Sciatic nerve (tissue), 2 donors: ENCODE measurements at regions not wholly inside any gene's neighbourhood (a gene's known extent, or its start where the extent isn't known, plus 50 kb on each side); places are given as distances from the start of the nearest gene placed in this dataset.

ENCODE experiments used
- ATAC-seq: fragments of 200-7000 bp; cut with Tn5 transposase; one replicate; pipeline ENCODE4 v1.9.1; 2020; ENCODE audit warnings: mild to moderate bottlenecking, moderate library complexity
- DNase-seq: peaks from one replicate; pipeline ENCODE4 v3.0.0-alpha.2; 2020; ENCODE audit warnings: low spot score
- intact Hi-C: fragments of 100-400 bp; cut with DNase I; formaldehyde crosslinking; loops from one replicate; pipeline ENCODE4 v1.14.2; 2022
- donor health status: DM: no; HTN: no; CAD: no.
- donor health status: DM: no; HTN: no; CAD: no.

DNA sequence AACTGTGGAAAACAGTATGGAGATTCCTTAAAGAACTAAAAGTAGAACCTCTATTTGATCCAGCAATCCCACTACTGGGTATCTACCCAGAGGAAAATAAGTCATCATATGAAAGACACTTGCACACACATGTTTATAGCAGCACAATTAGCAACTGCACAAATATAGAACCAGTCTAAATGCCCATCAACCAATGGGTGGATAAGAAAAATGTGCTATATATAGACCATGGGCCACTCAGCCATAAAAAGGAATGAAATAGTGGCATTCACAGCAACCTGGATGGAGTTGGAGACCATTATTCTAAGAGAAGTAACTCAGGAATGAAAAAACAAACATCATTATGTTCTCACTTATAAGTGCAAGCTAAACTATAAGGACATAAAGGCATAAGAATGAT is 105.0 kb upstream of the PGBD5 start:
- intact Hi-C loops, result no loop called here
- DNase-seq, result no peak
- no peak for ATAC-seq

DNA sequence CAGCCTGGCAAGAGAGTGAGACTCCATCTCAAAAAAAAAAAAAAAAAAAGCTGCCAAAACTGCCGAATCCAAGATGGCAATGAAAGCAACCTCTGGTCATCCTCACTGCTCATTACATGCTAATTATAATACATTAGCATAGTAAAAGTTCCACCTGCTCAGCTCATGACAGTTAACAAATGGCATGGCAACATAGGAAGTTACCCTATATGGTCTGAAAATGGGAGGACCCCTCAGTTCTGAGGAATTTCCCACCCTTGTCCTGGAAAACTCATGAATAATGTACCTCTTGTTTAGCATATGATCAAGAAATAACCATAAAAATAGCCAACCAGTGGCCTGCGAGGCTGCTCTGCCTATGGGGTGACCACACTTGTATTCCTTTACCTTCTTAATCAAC is 93.1 kb upstream of the PGBD5 start:
- DNase-seq (no peak), ATAC-seq (no peak)
- intact Hi-C loops, result no loop called here

DNA sequence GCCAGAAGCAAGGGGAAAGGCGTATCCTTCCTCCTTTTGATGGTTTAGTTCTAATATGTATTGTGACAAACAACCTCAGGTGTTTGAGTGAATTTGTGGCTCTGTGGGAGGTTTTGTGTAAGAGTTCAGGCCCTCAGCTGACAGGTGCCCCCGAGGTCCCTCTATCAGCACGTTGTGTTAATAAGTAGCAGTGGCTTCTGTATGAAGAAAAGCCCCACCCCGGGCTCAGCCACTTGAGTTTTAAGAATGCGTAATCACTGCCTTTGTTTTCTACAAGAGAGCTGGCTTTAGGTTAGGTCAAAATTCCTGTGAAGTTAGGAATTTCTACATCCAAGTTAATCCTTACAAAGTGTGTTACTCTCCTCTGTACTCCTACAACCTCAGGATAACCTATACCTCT is 92.4 kb upstream of the PGBD5 start:
- intact Hi-C loops, result no loop called here
- DNase-seq (no peak), ATAC-seq (no peak)

DNA sequence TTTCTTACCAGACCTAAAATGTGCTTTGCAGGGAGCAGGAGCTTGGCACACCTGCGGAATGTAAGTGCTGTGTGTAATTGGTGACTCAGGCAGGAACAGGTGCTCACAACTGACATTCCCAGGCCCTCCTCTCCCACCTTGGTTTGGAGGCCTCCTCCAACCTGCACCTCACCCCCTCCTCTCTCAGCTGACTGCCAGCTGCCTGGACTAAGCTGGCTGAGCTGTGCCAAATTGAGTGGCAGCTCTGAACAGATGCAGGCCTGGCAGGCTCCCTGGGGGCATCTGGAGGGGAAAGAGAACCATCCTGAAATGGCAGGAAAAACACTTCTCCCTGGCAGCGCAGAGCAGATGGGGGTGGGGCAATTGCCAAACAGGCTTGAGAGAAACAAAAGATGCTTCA is 91.7 kb upstream of the PGBD5 start:
- intact Hi-C loops, result no loop called here
- DNase-seq (no peak), ATAC-seq (no peak)

DNA sequence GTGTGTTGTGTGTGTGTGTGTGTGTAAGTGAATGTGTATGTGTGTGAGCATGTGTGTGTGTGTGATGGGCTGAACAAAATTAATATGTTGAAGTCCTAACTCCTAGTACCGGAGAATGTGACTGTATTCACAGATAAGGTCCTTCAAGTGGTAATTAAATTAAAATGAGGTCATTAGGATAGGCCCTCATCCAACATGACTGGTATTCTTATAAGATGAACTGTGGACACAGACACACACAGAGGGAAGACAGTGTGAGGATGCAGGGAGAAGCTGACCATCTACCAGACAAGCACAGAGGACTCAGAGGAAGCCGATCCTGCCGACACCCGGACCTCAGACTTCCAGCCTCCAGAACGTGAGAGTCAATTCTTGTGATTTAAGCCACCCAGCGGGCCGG is 91.2 kb upstream of the PGBD5 start:
- DNase-seq (no peak), ATAC-seq (no peak)
- intact Hi-C loops, result no loop called here

DNA sequence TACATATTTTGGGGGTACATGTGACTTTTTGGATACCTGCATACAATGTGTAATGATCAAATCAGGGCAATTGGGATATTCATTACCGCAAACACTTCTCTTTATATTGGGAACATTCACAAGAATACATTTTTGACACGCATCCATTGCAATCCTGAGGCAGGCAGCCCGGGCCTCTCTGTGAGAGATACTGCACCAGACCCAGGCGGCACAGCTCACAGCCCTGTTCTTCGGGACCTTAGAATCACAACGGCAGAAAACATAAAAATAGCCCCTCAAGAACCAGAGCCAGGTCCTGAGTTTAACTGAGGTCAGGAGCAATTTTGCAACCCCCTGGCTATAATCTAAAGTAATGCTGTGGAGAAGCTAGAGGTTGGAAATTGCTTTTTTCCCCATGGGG is 90.8 kb upstream of the PGBD5 start:
- intact Hi-C loops, result no loop called here
- no peak for DNase-seq
- no peak for ATAC-seq

DNA sequence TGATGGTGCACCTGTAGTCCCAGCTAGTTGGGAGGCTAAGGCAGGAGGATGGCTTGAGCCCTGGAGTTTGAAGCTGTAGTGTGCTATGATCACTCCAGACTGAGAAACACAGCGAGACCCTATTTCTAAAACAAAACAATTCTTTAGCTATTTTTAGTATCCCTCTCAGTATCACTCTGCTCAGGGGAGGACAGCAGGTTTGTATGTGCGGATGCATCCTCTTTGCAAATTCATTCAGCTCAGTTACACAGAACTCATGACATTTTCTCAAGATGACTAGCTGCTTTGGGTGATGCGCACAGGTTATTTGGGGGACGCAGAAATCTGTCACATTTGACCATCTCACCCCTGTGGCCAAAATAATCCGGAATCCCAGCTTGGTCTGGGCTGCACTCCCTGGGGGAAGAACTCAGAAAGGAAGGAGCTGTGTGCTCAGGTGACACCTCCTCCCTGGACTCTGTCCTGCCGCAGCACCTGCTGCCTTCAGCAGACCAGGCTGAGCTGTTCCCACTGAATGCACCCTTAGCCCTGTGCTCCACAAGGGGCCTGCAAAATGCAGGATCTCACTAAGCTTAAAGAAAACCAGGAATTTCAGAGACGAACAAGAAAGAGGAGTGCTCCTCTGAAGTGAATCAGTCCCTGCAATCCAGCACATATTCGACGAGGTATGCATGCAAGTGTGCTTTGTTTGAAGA is 89.5 kb upstream of the PGBD5 start:
- ATAC-seq (no peak), DNase-seq (no peak)
- intact Hi-C loops, result no loop called here

DNA sequence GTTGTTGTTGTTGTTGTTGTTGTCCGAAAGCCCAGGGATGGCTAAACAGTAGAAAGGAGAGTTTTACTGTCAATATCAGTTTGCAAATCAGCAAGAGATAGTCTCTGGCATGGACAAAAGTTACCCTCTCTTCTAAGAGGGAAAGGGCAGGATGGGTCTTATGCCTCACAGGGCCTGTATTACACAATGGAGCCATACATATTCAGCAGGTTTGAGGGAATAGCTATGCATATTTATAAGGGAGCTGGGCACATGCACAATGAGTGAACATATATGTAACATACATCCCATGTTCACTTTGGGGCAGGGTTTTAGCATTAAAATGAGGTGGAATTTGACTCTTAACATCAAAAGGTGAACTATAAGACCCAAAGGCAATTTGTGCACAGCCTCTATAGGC is 84.4 kb upstream of the PGBD5 start:
- no peak for DNase-seq
- ATAC-seq, result no peak
- intact Hi-C loops, result no loop called here

DNA sequence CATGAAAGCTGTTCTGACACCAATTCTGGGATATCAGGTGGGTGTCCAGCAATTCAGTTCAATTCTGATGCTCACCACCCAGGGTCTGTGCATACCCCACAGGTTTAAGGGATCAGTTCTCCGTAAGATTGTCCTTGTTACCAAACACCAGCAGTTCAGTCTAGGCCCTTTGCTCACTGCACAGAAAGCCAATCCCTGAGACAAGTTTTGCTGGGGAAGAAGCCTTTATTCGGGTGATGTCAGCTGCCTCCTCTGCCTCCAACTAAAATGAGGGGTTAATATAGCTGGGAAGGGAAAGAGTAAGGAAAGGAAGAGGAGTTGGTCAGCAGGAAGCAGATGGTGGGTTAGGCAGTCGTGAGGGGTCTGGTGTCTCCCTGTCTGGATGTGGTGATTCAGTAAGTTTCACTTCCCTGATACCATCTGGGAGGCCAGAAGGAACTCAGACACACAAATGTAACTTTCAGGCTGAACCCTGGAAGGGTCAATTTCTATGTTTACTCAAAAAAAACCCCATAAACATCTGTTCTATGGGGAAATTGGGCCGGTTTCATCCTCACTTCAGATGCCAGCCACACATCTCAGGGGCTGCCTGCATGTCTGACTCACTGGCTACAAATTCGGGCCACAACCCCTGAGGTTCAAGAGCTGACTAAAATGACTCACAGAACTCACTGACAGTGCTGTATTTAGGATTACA is 83.3 kb upstream of the PGBD5 start:
- peak; percentile 49 for ATAC-seq
- intact Hi-C loops, result no loop called here
- no peak for DNase-seq

DNA sequence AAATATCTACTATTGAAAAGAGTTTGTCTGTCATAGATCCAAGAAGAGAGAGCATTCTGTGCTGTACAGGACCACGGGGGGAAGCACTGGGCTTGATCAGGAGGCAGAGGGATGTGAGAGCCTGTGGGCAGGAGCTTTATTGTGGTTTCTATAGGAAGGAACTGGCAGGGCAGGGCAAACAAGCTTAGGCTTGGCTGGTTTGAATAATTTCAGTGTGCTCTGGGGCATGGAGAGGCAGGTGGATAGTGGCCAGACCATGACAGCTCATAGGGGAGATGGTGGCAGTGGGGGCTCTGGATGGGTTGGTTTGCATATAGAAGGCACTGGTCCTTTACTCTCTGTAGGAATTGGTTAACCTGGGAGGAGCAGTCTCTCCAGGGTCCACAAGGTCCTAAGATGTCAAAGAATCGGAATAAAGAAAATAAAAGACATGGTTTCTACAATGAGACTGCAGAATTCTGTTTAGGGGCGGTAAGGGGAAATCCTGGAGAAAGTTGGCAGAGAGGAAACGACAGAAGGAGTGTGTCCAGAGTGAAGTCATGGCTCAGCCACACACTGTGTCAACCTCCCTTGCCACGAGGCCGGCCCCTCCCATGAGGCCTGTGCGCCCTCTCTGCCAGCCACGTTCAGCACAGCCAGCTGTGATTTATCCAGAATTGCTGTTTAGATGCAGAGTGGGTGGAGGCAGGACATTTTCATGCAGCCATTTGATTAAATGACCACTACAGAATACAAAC is 81.7 kb upstream of the PGBD5 start:
- no peak for ATAC-seq
- intact Hi-C loops, result no loop called here
- no peak for DNase-seq

DNA sequence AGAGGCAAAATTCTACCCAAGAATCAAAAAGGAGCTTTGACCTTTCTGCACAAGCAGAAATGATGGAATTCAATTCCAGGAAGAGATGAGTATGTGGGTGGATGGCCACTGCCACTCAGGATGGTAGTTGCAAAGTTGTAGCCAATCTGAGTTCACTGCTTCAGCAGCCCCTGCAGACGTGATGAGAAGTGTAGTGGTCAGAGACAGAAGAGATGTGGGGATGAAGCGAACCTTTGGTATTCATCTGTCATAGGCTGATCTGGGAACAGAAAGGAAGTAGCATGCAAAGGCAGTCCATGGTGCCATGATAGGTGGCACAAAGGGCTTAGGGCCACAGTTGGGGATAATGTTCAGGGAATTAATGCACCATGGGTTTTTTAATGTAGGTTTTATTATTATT is 81.1 kb upstream of the PGBD5 start:
- intact Hi-C loops, result no loop called here
- DNase-seq (no peak), ATAC-seq (no peak)

DNA sequence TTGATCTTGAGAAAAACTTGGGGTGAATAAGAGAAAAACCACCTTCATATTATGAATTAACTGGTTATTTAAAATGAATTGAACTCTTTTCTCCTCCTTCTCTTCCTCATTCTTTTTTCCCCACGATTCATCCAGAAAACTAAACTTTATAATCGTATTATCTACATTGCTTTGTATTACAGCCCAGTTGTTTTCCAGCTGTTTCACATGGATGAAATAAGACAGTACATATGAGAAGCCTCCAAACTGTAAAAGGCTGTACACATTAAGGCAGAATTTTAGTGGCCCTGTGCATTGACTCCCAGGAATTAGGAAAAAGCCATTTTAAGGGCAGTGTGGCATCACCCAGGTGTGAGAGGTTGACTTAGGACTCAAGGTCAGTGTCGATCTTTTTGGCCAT is 80.3 kb upstream of the PGBD5 start:
- no peak for DNase-seq
- ATAC-seq, result no peak
- intact Hi-C loops, result no loop called here

DNA sequence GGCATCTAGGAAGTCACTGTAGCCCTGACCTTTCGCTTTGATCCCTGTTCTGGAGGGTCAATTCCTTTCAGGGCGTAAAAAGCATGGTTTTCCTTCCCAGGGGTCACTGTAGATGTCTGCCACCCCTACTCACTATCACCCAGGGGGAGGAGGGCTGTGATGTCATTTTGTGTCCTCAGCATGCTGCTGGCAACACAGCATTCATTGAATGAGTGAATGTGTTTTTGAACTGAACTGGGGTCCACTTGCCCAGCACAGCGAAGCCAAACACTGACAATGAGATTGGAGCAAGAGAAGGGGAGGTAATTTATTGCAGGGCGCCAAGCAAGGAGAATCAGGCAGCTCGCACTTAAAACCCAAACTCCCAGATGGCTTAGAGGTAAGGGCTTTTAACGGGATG is 78.2 kb upstream of the PGBD5 start:
- intact Hi-C loops, result no loop called here
- ATAC-seq (no peak), DNase-seq (no peak)

DNA sequence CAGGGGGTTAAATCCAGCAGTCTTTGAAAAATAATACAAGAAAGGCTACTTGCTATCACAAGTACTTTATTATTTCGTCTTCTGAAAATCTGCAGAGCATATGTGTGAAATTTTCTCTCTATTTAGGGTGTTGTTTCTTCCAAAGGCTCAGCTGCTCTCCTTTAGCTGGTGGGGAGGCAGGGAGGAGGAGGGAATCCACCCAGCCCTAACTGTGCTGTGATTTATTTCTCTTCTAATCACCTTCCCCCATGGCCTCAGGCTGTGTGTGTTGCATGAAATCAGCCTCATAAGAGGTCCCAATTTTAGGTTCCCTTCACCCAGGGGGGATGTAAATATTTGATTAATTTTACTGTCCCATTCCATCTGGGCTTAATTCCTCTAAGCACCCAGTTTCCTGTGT is 77.6 kb upstream of the PGBD5 start:
- DNase-seq, result no peak
- ATAC-seq, result no peak
- intact Hi-C loops, result no loop called here

DNA sequence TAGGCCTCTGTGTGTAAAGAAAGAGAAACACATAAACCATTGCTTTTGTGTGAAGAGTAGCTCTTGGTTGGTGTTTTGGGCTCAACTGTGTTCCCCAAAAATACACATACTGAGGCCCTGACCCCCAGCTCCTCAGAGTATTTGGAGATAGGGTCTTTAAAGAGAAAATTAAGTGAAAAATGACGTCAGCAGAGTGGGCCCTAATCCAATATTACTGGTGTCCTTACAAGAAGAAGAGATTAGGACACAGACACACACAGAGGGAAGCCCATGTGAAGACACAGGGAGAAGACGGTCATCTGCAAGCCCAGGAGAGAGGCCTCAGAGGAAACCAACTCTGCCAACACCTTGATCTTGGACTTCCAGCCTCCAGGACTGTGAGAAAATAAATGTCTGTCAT is 76.9 kb upstream of the PGBD5 start:
- DNase-seq (no peak), ATAC-seq (no peak)
- intact Hi-C loops, result no loop called here

DNA sequence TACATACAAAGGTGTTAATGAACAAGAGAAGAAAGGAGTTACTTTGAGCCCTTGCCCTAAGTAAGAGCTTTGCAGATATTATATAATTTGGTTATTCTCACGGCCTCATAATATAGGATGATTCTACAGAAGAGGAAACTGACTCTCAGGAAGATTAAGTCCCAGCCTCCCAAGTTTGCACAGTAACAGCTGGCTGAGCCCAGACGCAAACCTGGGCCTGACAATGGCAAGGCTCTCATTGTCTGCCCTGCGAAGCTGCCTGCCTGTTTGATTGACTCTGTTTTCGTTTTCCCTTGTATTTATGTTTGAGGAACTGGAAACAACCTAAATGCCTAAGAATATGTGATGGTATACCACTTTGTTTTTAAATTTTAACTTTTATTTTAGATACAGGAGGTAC is 76.2 kb upstream of the PGBD5 start:
- ATAC-seq (no peak), DNase-seq (no peak)
- intact Hi-C loops, result no loop called here

DNA sequence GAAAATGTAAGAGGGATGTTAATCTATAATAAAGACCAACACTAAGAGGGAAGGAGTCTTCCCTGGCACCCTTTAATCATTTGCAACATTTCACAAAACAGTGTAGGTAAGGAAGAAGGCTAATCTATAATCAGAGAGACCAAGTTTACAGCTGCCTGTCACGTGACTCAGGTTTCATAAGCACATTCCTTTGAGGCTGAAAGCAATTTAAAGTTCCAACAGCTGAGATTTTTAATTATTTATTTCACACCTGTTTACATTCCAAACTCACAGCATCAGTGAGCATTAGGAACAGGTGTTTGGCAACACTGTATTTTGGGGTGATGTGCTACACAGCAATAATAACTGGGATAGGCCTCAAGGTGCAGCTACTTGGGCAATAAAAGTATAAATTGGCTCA is 75.7 kb upstream of the PGBD5 start:
- DNase-seq (no peak), ATAC-seq (no peak)
- intact Hi-C loops, result no loop called here

DNA sequence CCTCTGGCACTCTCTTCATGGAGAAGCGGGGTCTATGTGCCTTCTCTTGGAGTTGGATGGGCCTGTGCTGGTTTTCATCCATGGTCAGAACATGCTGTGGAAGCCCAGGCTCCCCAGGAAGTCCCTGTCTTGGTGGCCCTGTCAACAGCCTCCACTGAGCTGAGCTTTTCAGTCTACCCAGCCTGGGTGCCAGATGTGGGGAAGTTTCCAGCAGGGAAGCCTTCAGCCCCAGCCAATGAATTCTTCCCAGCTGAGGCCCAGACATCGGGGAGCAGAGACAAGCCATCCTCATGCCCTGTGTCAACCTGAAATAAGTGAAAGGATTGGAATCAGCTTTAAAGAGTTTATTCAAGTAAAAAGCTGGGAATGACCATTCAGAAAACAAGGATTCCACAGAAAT is 75.1 kb upstream of the PGBD5 start:
- DNase-seq (no peak), ATAC-seq (no peak)
- intact Hi-C loops, result no loop called here

DNA sequence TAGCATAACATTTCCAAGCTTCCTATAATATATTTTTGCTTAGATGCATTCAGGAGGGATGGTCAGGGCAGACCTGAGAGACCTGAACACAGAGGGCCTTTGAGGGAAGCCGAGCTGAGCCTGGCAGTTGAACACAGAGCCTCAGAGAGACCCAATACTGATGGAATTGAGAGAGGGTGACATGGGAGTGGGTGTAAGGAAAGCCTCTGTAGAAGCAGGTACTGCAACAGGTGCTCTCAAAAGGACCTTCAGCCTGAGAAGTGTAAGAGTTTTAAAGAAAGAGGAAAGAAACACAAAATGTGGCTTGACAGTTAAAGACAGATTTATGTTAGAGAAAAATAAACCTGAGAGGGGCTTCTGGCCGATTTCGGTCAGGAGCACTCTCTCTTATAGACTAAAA is 73.9 kb upstream of the PGBD5 start:
- DNase-seq (no peak), ATAC-seq (no peak)
- intact Hi-C loops, result no loop called here

DNA sequence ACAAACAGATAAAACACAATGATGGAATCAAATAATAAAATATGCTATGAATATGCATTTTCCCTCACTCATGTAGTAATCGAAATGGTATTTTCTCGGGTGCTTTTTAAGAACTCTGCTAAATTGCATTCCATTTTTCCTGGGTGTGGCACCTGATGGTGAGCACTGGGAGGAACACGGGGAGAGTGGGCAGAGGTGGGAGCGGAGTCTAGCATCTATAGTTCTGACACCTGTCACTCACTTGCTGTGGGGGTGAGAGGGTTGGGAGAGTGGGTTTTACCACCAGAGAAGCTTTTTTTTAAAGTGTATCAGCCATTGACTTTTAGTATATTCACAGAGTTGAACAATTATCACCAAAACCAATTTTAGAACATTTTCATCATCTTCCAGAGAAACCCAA is 73.4 kb upstream of the PGBD5 start:
- intact Hi-C loops, result no loop called here
- ATAC-seq (no peak), DNase-seq (no peak)

DNA sequence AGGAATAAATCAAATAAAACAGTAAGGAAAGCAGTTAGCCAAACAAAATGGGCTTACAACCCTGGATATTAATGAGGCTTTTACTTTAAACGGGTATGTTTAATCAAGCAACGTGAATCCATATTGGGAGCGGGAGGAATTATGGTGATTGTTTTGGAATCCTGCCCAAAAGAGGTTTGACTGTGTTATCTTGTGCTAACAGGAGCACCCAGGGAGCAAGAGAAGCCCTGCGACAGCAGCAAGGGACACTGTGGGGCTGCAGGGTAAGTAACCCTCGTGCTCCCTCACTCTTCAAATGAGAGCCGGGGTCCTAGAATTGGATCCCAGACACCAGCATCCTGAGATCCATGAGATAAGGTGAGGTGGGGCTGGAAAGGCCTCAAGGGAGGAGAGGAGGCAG is 72.6 kb upstream of the PGBD5 start:
- DNase-seq (no peak), ATAC-seq (no peak)
- intact Hi-C loops, result no loop called here
